Right lobe of liver (tissue), 6 donors: ENCODE measurements at regions not wholly inside any gene's neighbourhood (a gene's known extent, or its start where the extent isn't known, plus 50 kb on each side); places are given as distances from the start of the nearest gene placed in this dataset.

Source experiments
- ATAC-seq, 4 donors: fragments of 200-7000 bp; cut with Tn5 transposase; one replicate each; pipeline ENCODE4 v1.9.1; 2020; ENCODE audit warnings: mild to moderate bottlenecking in 4 of 4, moderate library complexity in 4 of 4
- DNase-seq, 3 donors: peaks; one replicate each; pipeline ENCODE4 v3.0.0-alpha.2; 2020
- H3K27ac ChIP-seq, 3 donors: fragments of 200-600 bp; one replicate each; pipeline ENCODE4 v1.8.0; 2022
- H3K27me3 ChIP-seq, 2 donors: fragments of 200-600 bp; one replicate each; pipeline ENCODE4 v1.8.0; 2022
- H3K36me3 ChIP-seq, 4 donors: fragments of 200-600 bp; sonication (generic) in 1 of 4; one replicate each; pipeline versions ENCODE4 v1.5.1 to v1.8.0; 2017 to 2022; ENCODE audit warnings: control low read depth in 1 of 4
- H3K4me1 ChIP-seq, 4 donors: fragments of 200-600 bp; sonication (generic) in 1 of 4; one replicate each; pipeline versions ENCODE4 v1.5.1 to v1.8.0; 2017 to 2022; ENCODE audit warnings: control low read depth in 1 of 4
- H3K4me3 ChIP-seq, 3 donors: fragments of 200-600 bp; one replicate each; pipeline ENCODE4 v1.8.0; 2022
- H3K9me3 ChIP-seq, 4 donors: fragments of 200-600 bp; sonication (generic) in 1 of 4; one replicate each; pipeline versions ENCODE4 v1.5.1 to v1.8.0; 2017 to 2022; ENCODE audit warnings: control low read depth in 1 of 4
- CTCF ChIP-seq, 4 donors: fragments of 200-600 bp in 3 of 4; fragments of 450-650 bp in 1 of 4; IDR thresholded peaks; one replicate each; pipeline versions ENCODE4 v1.5.1 to v1.8.0; 2016 to 2022; ENCODE audit warnings: antibody characterized with exemption in 4 of 4, mild to moderate bottlenecking in 2 of 4
- POLR2A ChIP-seq: fragments of 450-650 bp; IDR thresholded peaks from one replicate; pipeline ENCODE4 v1.6.1; 2017; ENCODE audit warnings: antibody characterized with exemption, mild to moderate bottlenecking
- WGBS: methylation state at CpG from one replicate; pipeline ENCODE4 v1.1.6; 2018; ENCODE audit warnings: low coverage, low lambda C conversion rate; ENCODE audit not compliant: insufficient coverage; ENCODE audit errors: missing lambda C conversion rate; 5-methylcytosine and 5-hydroxymethylcytosine counted together
- intact Hi-C, 2 donors: fragments of 100-400 bp; cut with DNase I; formaldehyde crosslinking; loops; one replicate each; pipeline versions ENCODE4 v1.11.2 to v1.14.1; 2022
- donor health status: DM: no; HTN: yes; CAD: no.
- donor health status: DM: no; HTN: no; CAD: no.
- donor health status: DM: no; HTN: no; CAD: no.
- donor health status: DM: no; HTN: yes; CAD: no.
- donor health status: DM: no; HTN: yes; CAD: no.

GRCh38 chr13:85197431-85197830, 601.8 kb downstream of the SLITRK6 start:
- DNase-seq (no peak), ATAC-seq (no peak)
- no peaks in the 10 kb centered on the region for H3K9me3 ChIP-seq
- WGBS: 19% methylated on average over 1 of the region's 1 CpG
- no peaks in the 10 kb centered on the region for H3K36me3 ChIP-seq
- intact Hi-C loops: no loop called here
- H3K27ac ChIP-seq: no peak overlapping the region
- H3K27me3 ChIP-seq: no peaks in the 10 kb centered on the region
- no peak for TF ChIP-seq POLR2A
- no peaks in the 10 kb centered on the region for H3K4me1 ChIP-seq
- H3K4me3 ChIP-seq: no peak overlapping the region

- intact Hi-C loops: no loop called here
- no peak for DNase-seq
- Histone ChIP-seq H3K27ac (no peak overlapping the region), H3K36me3 (no peaks in the 10 kb centered on the region), H3K27me3 (no peaks in the 10 kb centered on the region), H3K4me1 (no peaks in the 10 kb centered on the region), H3K4me3 (no peak overlapping the region), H3K9me3 (no peaks in the 10 kb centered on the region)
- ATAC-seq: no peak
- TF ChIP-seq POLR2A: no peak
- no peak for TF ChIP-seq CTCF (IDR thresholded peaks at IDR 0.05)
Measured at GRCh38 chr13:85194482-85194881, 604.7 kb downstream of the SLITRK6 start.

GRCh38 chr13:85191996-85192718, 607.1 kb downstream of the SLITRK6 start:
- Histone ChIP-seq H3K27me3 (no peaks in the 10 kb centered on the region), H3K27ac (no peak overlapping the region), H3K4me3 (no peak overlapping the region), H3K36me3 (no peaks in the 10 kb centered on the region), H3K4me1 (no peaks in the 10 kb centered on the region), H3K9me3 (no peaks in the 10 kb centered on the region)
- 50% methylated on average over 1 of the region's 1 CpG for WGBS
- TF ChIP-seq POLR2A: no peak
- no peak for TF ChIP-seq CTCF (IDR thresholded peaks at IDR 0.05)
- ATAC-seq (no peak), DNase-seq (no peak)
- intact Hi-C loops: no loop called here

GRCh38 chr13:85186356-85187045, 612.7 kb downstream of the SLITRK6 start:
- intact Hi-C loops: no loop called here
- H3K9me3 ChIP-seq: no peaks in the 10 kb centered on the region
- 56% methylated on average over 2 of the region's 2 CpGs for WGBS
- ATAC-seq (no peak), DNase-seq (no peak)
- no peaks in the 10 kb centered on the region for H3K27me3 ChIP-seq
- no peaks in the 10 kb centered on the region for H3K4me1 ChIP-seq
- no peak overlapping the region for H3K27ac ChIP-seq
- H3K36me3 ChIP-seq: no peaks in the 10 kb centered on the region
- H3K4me3 ChIP-seq: no peak overlapping the region
- TF ChIP-seq POLR2A: no peak
- TF ChIP-seq CTCF (IDR thresholded peaks at IDR 0.05): no peak

GRCh38 chr13:85174291-85174690, 624.9 kb downstream of the SLITRK6 start:
- H3K27ac ChIP-seq: no peak overlapping the region
- no peaks in the 10 kb centered on the region for H3K9me3 ChIP-seq
- H3K36me3 ChIP-seq: no peaks in the 10 kb centered on the region
- TF ChIP-seq CTCF (IDR thresholded peaks at IDR 0.05): no peak
- TF ChIP-seq POLR2A: no peak
- 57% methylated on average over 1 of the region's 1 CpG for WGBS
- H3K27me3 ChIP-seq: no peaks in the 10 kb centered on the region
- ATAC-seq: no peak
- no peaks in the 10 kb centered on the region for H3K4me1 ChIP-seq
- H3K4me3 ChIP-seq: no peak overlapping the region
- intact Hi-C loops: no loop called here
- DNase-seq: no peak
